ENCODE measurements at regions not wholly inside any gene's neighbourhood (a gene's known extent, or its start where the extent isn't known, plus 50 kb on each side); places are given as distances from the start of the nearest gene placed in this dataset.

DNA sequence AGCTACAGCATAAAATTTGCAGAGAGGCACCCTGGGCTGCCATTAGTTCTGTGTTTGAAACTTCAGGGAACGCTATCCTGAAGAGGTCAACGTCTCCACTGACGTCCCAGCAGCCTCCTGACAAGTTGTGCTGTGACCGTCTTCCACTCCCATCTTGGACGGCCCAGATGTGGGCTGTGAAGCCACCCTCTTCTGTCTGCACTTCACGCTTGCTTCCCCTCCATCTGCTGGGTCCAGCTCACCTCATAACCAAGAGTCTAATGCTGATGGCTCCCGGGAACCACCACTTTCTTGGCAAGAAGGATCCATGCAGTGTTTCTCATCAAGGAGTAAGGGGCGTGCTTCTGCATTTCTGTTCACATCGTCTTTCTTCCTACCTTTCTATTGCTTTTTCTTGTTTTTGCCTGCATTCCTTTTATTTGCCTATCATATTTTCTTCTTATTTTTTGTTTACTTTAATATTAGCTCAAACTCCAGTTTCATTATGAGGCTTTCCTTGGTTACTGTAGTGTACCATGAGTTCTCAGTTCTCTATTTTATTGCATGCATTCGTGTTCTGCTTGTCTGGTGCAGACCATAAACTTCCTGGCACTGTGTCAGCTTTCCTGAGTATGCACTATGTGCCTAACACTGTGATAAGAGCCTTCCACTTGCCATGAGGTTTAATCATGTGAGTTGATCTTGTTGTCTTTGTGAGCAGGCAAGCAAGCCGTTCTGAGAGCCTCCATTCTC lies 631.8 kb upstream of the RAB6C start:
- peak; percentile 39 for ATAC-seq (ENCODE audit: poor library complexity)
- intact Hi-C loops (cut with DNase I): no loop called here
- no peak for DNase-seq

DNA sequence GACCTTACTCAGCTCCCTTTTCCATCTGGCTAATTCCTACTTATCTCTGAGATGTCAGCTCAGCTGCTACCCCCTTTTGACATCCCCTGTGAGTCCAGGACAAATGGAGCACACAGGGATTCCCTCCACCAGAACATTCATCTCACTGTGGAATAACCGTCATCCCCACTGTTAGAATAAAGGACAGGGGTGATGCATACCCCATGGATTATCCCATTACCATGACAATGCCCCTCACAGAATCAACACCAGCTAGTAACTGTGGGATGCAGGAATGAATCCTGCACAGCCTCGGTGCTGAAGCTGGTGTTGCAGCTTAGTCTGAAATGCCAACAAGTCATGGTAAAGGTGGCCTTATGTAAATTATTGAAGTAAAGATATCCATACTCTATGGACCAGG lies 624.8 kb upstream of the RAB6C start:
- ATAC-seq (ENCODE audit: poor library complexity): no peak
- intact Hi-C loops (cut with DNase I): no loop called here
- DNase-seq: no peak

DNA sequence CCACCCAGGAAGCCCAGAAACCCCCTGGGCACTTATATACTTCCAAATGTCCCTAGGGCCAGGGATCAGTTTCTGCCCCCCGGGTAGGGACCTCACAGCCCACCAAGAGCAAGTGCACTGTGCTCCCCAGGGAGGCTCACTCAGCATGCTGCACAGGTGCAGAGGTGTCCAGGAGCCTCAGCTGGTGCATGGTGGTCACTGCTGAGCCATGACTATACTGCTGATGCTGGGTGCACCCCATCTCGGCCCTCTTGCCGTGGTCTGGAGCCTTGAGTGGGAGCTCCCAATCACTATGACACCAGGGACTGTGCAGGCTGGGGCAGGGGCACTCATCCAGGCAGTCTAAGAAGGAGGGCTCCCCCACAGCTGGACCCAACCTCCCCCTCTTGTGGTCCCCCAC lies 617.8 kb upstream of the RAB6C start:
- no peak for ATAC-seq (ENCODE audit: poor library complexity)
- DNase-seq: no peak
- intact Hi-C loops (cut with DNase I): no loop called here

DNA sequence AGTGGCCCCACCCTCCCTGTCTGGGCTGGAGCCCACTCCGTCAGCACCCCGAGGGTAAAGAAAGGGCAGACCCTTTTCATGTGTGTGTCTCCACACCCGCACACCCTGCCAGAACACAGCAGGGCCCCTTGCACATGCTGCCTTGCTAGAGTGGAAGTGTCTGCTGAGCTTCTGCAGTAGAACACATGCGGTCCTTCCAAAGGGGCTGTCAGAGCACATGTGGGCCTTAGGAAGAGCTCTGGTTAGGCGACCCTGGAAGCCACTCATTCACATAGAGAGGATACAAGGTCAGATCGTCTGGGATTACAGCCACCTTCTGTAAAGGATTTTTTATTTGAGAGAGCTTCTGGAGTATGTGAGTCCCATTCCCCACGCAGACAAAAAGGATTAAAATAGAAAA lies 613.2 kb upstream of the RAB6C start:
- DNase-seq: no peak
- no peak for ATAC-seq (ENCODE audit: poor library complexity)
- intact Hi-C loops (cut with DNase I): no loop called here

DNA sequence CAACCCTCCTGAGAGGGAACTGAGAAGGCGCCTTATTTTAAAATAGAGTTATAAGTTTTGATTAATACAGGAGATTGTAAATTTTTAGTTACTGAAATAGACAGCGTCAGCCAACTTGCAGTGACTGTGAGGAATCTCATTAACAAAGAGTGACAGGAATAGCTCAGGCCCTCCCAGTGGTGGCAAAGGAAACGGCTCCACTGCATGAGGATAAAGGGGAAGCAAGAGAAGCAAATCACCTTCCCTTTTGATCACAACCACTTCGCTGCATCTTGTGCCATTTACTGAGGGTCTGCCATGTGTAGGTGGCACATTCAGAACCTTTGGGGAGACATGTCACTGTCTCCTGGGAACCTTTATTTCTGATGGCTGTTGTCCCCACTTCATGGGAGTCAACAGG lies 612.4 kb upstream of the RAB6C start:
- DNase-seq (no peak), ATAC-seq (ENCODE audit: poor library complexity) (peak; percentile 38)
- intact Hi-C loops (cut with DNase I): no loop called here

DNA sequence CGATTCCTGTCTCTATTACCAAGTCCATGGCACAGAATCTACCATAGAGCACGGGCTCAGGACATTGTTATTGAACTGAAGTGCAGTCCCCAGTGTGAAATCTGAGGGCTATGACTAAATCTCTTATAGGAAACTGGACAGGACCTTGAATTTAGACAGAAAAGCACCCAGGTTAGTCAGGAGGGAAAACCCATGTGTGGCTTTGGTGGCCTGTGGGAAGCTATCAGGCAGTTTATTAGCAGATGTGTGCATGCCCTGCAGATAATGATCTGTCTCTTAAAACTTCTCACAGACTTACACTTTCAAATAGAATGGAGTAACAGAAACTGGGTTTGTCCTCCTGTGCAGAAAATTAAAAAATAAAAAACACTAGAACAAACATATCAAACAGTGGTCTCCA lies 610.0 kb upstream of the RAB6C start:
- intact Hi-C loops (cut with DNase I): no loop called here
- ATAC-seq (ENCODE audit: poor library complexity) (no peak), DNase-seq (no peak)

DNA sequence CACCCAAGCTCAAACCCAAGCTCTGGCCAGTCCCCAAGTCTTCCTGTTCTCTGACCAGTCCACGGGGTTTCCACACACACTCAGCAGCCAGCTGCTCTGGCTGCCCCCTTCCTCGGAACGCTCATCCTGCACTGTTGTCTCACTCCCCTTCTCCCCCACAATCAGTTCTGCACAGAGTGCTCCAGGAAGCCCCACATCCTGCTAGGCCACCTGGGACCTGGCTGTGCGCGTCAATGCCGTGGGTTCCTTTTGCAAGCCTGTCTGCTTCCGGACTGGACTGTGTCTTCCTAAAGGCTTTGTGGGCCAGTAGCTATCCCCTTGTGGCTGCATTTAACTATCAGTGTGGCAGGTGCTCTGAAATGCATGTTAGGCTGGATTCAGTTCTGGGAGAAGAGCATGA lies 605.0 kb upstream of the RAB6C start:
- DNase-seq (no peak), ATAC-seq (ENCODE audit: poor library complexity) (no peak)
- intact Hi-C loops (cut with DNase I): no loop called here

DNA sequence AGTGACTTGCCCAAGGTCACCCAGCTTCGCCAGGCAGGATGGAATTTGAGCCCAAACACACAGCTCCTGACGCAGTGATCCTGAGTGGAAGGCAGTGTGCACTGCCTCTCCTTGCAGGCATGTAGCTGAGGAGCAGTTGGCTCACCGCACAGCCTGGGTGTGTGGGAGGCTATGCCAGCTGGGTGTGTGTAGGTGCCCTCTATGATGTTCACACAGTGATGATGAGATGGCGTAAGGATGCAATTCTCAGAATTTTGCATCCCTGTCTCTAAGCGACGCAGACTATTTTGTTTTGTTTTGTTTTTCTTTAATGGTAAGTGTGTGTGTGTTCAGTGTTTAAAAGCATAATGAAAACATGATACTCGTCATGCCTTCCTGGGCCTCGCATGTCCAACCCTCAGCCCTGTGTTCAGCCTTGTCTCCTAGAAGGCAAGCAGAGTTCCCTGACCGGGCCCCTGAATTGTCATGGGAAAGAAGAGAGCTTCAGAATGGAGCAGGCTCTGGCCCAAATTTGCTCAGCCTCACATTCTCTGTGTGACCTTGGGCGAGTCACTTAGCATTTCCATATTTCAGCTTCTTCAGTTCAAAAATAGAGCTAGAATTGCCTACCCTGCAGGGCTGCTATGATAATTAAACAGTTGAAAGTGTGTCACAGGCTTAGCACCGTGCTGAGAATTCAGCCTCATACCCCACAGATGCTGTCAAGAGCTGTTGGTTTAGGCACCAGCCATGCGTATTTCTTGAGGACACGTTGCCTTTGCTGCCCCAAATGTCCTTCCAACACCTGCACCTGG lies 603.6 kb upstream of the RAB6C start:
- intact Hi-C loops (cut with DNase I): no loop called here
- DNase-seq (no peak), ATAC-seq (ENCODE audit: poor library complexity) (no peak)

DNA sequence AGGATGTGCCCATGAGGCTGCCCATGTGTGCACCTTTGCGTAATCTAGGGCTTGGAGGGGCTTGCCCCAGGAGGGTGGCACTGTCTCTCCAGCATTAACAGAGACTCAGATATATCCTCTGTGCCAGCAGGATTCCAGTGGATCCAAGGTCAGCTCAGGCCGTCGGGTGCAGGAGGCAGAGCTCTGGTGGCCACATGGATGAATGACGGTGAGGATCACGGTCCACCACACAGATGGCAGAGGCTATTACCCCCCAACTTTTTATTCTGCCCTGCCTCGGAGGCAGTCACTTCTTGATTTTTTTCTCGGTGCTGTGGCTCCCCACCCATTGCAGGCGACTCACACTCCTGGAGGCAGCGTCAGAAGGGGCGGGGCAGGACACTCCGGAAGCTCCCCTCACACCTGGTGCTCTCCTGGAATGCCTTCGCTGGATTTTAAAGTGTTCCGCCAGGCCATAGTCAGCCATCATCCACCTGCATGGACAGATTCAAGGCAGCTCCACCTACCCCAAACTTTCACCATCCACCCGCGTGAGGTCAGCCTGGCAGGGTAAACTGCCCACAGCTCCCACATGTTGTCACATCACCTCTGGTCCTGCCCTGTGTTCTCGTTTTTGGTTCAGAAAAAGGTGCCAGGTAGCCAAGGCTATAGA lies 602.9 kb upstream of the RAB6C start:
- intact Hi-C loops (cut with DNase I): no loop called here
- ATAC-seq (ENCODE audit: poor library complexity) (no peak), DNase-seq (no peak)

DNA sequence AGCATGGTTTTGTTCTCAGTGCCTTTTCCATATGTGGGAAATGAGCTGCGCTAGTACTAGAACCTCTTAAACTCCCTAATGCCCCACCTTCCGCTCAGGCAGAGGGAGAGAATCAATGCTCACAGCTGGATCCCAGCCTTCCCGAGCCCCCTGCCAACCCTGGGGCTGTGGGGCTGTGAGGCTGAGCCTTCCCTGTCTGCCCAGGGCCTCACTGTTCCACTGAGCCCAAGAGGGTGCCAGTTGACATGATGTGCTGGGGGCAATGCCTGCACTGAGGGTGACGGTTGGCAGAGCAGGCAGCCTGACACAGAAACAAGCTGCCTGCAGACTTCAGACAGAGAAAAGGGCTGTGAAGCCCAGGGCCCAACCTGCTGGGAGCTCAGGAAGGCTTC lies 602.4 kb upstream of the RAB6C start:
- no peak for ATAC-seq (ENCODE audit: poor library complexity)
- intact Hi-C loops (cut with DNase I): no loop called here
- no peak for DNase-seq

DNA sequence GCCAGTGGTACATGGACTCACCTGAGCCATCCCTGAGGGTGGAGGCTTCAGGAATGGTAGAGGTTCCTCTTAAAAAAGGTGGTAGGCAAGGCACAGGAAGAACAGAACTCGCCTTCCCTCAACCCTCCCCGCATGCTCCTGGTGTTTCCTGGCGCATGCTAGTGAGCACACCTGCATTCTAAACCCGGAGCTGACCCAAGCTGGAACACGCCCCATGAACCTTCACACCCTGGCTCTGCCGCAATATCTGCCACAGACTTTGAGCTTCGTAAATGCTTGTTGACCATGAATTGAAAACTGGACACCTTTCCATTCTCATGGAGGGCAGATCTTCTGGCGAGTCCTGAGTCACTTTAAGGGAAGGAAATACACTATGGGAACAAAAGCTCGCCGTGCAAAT lies 601.3 kb upstream of the RAB6C start:
- intact Hi-C loops (cut with DNase I): no loop called here
- ATAC-seq (ENCODE audit: poor library complexity): no peak
- DNase-seq: no peak

DNA sequence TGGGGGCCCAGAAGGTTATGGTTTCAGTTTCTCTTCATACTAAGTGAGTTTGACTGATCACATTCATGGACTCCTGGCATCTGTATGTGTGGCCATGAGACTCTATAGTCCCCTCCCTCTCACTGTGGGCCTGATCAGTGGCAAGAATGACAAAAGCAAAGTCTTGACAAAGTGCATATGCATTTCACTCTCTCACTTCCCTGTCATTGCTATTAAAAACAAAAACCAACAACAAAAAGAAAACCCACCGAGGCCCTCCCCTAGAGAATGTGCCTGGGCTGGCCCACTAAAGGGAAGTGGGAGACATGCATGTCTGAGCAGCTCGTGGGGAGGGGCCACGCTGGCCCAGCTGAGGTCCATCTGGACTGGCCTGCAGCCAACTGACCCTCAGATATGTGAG lies 600.1 kb upstream of the RAB6C start:
- intact Hi-C loops (cut with DNase I): no loop called here
- no peak for ATAC-seq (ENCODE audit: poor library complexity)
- no peak for DNase-seq

DNA sequence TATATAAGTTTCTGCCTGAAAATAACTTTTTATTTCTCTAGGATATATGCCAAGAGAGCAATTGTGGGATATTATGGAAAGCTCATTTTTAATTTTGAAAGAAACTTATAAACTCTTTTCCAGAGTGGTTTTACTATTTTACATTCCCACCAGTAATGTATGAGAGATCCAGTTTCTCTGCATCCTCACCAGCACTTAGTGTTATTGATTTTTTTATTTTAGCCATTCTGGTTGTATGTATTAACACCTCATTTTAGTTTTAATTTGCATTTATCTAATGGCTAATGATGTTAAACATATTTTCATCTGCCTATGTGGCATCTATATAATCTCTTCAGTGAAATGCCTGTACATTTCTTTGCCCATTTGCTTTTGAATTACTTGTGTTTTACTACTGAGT lies 597.7 kb upstream of the RAB6C start:
- intact Hi-C loops (cut with DNase I): no loop called here
- ATAC-seq (ENCODE audit: poor library complexity) (no peak), DNase-seq (no peak)

DNA sequence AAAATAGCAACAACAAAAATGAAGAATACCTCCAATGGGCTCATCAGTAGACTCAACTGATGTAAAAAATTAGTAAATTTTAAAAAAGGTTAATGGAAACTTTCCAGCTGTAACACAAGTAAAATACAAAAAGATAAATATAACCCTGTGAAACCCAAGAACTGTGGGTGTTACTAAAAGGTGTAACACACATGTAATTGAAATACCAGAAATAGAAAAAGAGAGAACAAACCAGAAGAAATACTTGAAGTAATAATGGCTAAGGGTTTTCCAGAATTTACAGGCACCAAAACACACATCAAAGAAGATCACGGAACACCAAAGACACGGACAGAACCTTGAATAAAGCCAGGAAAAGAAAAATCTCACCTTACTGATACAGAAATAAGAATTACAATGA lies 590.6 kb upstream of the RAB6C start:
- intact Hi-C loops (cut with DNase I): no loop called here
- ATAC-seq (ENCODE audit: poor library complexity) (no peak), DNase-seq (no peak)

DNA sequence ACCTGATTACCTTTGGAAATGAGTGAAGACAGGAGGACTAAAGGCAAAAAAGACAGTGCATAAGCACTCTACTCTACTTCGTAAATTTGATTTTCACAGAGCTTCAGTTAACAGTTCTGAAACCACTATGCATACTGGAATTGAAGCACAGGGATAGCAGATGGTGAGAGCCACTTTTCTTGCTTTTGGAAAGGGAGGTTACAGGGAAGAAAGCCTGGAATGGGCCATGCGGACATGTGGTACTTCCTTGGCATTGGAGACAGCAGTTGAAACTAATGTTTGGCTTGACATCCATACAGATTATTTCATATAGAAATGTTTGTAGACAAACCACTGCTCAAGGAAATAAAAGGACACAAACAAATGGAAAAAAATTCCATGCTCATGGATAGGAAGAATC lies 585.6 kb upstream of the RAB6C start:
- ATAC-seq (ENCODE audit: poor library complexity): no peak
- intact Hi-C loops (cut with DNase I): loop anchor here (10.0 kb wide), 1 partner anchor 659 kb away; no protein-coding TSS in a partner anchor
- DNase-seq: no peak

DNA sequence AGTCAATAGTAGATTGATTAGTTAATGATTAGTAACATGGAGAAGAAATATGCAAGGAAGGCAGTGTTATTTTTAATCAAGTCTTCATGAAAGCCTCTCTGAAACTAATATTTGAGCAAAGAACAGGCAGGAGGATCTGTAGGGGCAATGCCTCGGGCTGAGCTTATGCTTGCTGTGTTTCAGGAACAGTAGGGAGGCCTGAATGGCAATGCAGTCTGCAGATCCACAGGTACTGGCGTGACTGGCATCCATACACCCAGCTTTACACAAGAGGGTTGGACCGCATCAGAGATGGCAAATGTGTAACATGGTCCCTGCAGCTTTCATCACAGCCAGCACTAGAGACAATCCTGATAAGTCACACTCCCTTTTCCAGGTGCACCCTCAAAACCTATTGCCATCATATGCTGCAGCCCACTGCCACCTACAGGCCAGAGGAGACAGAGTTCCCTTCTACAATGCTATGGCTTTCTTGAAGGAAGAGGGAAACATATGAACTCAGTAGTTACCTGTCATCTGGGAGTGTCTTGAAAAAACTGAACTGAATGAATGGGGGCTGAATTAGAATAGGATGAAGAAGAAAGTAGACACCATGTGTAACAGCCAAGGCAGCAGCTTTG lies 582.4 kb upstream of the RAB6C start:
- DNase-seq (no peak), ATAC-seq (ENCODE audit: poor library complexity) (peak; percentile 59)
- intact Hi-C loops (cut with DNase I): loop anchor here (10.0 kb wide), 1 partner anchor 662 kb away; no protein-coding TSS in a partner anchor

DNA sequence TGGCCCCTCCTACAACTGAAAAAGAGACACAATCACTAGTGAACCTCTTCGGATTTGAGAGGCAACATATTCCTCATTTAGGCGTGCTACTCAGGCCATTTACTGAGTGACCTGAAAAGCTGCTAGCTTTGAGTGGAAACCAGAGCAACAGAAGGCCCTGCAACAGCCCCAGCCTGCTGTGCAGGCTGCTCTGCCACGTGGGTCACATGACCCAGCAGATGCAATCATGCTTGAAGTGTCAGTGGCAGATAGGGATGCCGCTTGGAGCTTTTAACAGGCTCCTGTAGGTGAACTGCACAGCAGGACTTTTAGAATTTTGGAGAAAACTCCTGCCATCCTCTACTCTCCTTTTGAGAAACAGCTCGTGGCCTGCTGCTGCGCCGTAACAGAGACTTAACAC lies 578.6 kb upstream of the RAB6C start:
- intact Hi-C loops (cut with DNase I): no loop called here
- no peak for DNase-seq
- ATAC-seq (ENCODE audit: poor library complexity): no peak

DNA sequence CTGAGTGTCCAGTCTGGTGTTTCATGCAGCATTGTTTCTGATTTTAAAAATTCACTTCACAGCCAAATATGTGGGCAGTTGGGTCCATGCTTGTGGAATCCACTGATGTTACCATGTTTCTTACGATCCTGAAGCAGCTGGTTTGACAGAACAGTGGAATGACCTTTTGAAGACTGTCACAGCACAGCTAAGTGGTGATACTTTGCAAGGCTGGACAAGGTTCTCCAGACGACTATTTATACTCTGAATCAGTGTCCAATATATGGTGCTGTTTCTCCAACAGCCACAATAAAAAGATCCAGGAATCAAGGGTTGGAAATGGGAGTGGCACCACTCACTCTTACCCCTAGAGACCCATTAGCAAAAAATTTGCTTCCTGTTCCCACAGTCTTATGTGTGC lies 577.4 kb upstream of the RAB6C start:
- DNase-seq (no peak), ATAC-seq (ENCODE audit: poor library complexity) (peak; percentile 45)
- intact Hi-C loops (cut with DNase I): no loop called here

DNA sequence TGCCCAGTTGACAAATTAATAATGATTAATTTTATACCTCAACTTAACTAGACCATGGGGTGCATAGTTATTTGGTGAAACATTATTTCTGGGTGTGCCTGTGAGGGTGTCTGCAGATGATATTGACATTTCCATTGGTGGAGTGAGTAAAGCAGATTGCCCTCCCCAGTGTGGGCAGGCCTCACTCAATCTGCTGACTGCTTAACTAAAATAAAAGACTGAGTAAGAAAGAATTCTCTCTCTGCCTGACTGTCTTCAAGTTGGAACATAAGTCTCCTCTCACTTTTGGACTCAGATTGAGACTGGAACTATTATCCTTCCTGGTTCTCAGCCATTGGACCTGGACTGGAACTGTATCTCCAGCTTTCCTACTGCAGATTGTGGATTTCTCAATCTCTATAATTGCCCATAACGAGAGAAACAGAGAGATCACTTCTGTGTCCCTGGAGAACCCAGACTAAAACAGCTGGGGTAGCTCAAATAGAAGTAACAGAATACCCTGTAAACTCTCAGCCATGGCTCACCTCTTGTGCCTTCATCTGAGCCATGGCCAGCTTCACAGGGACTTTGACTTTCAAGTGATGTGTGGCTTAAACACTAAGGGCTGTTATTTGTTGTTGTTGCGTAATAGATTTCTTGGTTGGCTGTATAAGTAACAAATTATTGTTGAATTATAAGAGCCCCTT lies 575.3 kb upstream of the RAB6C start:
- intact Hi-C loops (cut with DNase I): no loop called here
- ATAC-seq (ENCODE audit: poor library complexity): peak; percentile 61
- DNase-seq: no peak
